ENCODE measurements at regions not wholly inside any gene's neighbourhood (a gene's known extent, or its start where the extent isn't known, plus 50 kb on each side); places are given as distances from the start of the nearest gene placed in this dataset.

DNA sequence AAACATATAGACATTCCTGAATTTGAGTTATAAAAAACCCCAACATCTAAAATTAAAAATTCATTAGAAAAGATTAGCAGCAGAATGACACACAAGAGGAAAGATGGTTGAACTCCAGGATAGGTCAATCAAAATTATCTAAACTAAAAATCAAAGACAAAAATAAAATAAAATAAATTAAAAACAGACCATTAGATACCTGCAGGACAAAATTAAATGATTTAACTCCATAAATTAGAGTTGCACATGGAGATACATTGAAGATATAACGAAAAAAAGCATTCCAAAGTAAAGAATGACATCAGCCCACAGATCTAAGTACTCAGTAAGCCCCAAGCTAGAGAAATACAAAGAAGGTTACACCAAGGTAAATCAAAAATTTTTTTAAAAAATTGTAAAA is 226.1 kb upstream of the SORCS1 start:
- Mint-ChIP-seq H3K4me3 (no peak overlapping the region), H3K27ac (no peak overlapping the region), H3K36me3 (ENCODE audit: insufficient read depth in 1 of 3, low read depth in 3 of 3) (no peaks in the 10 kb centered on the region; a peak in 1 of 7 replicates), H3K9me3 (no peaks in the 10 kb centered on the region), H3K27me3 (ENCODE audit: low read depth) (peaks cover 9% of the 10 kb centered on the region), H3K4me1 (peaks cover 9 to 11% of the 10 kb centered on the region in 2 experiments)
- H3K4me1 ChIP-seq (ENCODE audit: insufficient read depth, low read length), result no peaks in the 10 kb centered on the region
- H3K9ac ChIP-seq (ENCODE audit: extremely low read depth, insufficient read length, low read length), result no peak overlapping the region
- no peak overlapping the region for H3K18ac ChIP-seq (ENCODE audit: insufficient read length, low read depth, low read length)
- H2BK5ac ChIP-seq (ENCODE audit: insufficient read length, low read length), result no peak overlapping the region
- no peaks in the 10 kb centered on the region for H3K23me2 ChIP-seq (ENCODE audit: insufficient read length, low read depth, low read length, poor library complexity, severe bottlenecking)
- no CpG with 5 or more reads among the region's 1 CpG for WGBS (ENCODE audit: extremely low coverage, insufficient read length, low lambda C conversion rate)
- no peak overlapping the region for H2AFZ ChIP-seq (ENCODE audit: low read length)
- H2BK15ac ChIP-seq (ENCODE audit: low read depth, low read length), result no peak overlapping the region
- H3K27ac ChIP-seq (ENCODE audit: insufficient read length, low read depth, low read length), result no peak overlapping the region
- no peaks in the 10 kb centered on the region for H3K79me1 ChIP-seq (ENCODE audit: insufficient read depth, low read depth, low read length, poor library complexity, severe bottlenecking)
- H3K9me3 ChIP-seq (ENCODE audit: control insufficient read depth, low read depth, low read length), result no peaks in the 10 kb centered on the region
- H4K20me1 ChIP-seq (ENCODE audit: control insufficient read depth, insufficient read depth, insufficient read length), result no peaks in the 10 kb centered on the region
- no peak overlapping the region for H4K8ac ChIP-seq (replicated peaks; ENCODE audit: insufficient read length, low read depth, low read length)
- no peaks in the 10 kb centered on the region for H3K27me3 ChIP-seq (ENCODE audit: insufficient read depth, low read length)
- no peak overlapping the region for H4K91ac ChIP-seq (ENCODE audit: insufficient read length, low read depth, low read length)
- TF ChIP-seq, protein P1, sequence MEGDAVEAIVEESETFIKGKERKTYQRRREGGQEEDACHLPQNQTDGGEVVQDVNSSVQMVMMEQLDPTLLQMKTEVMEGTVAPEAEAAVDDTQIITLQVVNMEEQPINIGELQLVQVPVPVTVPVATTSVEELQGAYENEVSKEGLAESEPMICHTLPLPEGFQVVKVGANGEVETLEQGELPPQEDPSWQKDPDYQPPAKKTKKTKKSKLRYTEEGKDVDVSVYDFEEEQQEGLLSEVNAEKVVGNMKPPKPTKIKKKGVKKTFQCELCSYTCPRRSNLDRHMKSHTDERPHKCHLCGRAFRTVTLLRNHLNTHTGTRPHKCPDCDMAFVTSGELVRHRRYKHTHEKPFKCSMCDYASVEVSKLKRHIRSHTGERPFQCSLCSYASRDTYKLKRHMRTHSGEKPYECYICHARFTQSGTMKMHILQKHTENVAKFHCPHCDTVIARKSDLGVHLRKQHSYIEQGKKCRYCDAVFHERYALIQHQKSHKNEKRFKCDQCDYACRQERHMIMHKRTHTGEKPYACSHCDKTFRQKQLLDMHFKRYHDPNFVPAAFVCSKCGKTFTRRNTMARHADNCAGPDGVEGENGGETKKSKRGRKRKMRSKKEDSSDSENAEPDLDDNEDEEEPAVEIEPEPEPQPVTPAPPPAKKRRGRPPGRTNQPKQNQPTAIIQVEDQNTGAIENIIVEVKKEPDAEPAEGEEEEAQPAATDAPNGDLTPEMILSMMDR (conservative IDR thresholded peaks at IDR 0.05), result no peak
- H3T11ph ChIP-seq (ENCODE audit: low read length), result no peak overlapping the region
- H3K79me2 ChIP-seq (ENCODE audit: insufficient read depth, low read length), result no peaks in the 10 kb centered on the region
- no peak overlapping the region for H3K4me2 ChIP-seq (ENCODE audit: insufficient read depth, insufficient read length, low read length)
- H2BK12ac ChIP-seq (ENCODE audit: insufficient read length, low read depth, low read length), result no peak overlapping the region
- no peak overlapping the region for H3K4ac ChIP-seq (ENCODE audit: low read depth, low read length)
- H3K14ac ChIP-seq (ENCODE audit: insufficient read depth, low read length), result no peak overlapping the region
- DNase-seq, result no peak
- no peak overlapping the region for H2BK20ac ChIP-seq (ENCODE audit: low read depth, low read length, poor library complexity, severe bottlenecking)
- no peak overlapping the region for H3K23ac ChIP-seq (ENCODE audit: insufficient read length, low read depth, low read length)
- H2AK5ac ChIP-seq (ENCODE audit: insufficient read length, low read length), result no peak overlapping the region
- H3K56ac ChIP-seq (ENCODE audit: insufficient read length, low read depth, low read length), result no peak overlapping the region
- no peak overlapping the region for H2BK120ac ChIP-seq (ENCODE audit: low read depth, low read length, poor library complexity, severe bottlenecking)
- H4K5ac ChIP-seq (ENCODE audit: insufficient read length, low read depth, low read length), result no peak overlapping the region

Data from H9 (cell line).